ENCODE measurements at regions not wholly inside any gene's neighbourhood (a gene's known extent, or its start where the extent isn't known, plus 50 kb on each side); places are given as distances from the start of the nearest gene placed in this dataset.
A peak's percentile ranks its signal among the peaks of the same experiment; 100 is the strongest.

- no peak for TF ChIP-seq ZBTB49 (CRISPR knock-in tag; IDR thresholded peaks at IDR 0.05; ENCODE audit: borderline replicate concordance)
These were observed 381.0 kb upstream of the ID2 start (continued) for GRCh38 chr2:8300905-8301304.

DNA sequence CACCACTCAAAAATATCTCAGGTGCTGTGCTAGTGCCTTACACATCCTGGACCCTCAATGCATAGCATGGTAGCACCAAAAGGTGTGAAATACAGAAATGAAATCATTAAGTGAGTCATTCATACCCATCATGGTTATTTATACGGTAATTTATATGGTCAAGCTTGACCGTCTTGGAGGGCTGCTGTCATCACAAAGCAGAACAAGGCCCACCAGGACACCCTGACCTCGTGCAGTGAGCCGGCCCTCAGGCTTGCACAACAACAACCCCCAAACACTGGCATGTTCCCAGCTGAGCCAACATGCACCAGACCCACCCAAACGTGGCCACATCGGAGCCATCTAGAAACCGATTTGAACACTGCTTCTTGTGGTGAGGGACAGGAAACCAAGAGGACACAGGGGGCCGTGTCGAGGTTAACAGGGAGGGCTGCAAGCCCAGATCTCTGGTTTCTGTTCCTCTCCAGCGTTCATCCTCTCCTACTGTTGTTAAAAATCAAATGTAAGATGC, 378.5 kb upstream of the ID2 start:
- BruUV-seq (replicated peaks), result no TSS peak
- H4K20me1 ChIP-seq (replicated peaks; ENCODE audit: control insufficient read depth, insufficient read depth, low read length), result no peaks in the 10 kb centered on the region
- no peak overlapping the region for H3K4me2 ChIP-seq (ENCODE audit: insufficient read depth, low read length)
- H2AFZ ChIP-seq (ENCODE audit: low read depth, low read length), result 0 out of 2 replicates have a peak overlapping the region, but pooled peaks have one; percentile 20
- 0 out of 4 replicates have a peak, but pooled peaks of 1 of the 2 experiments have one; percentile 4 for TF ChIP-seq RAD21 (CRISPR knock-in tag; conservative IDR thresholded peaks at IDR 0.05 in 1 of 2, IDR thresholded peaks at IDR 0.05 in 1 of 2)
- no peak for TF ChIP-seq ZNF232 (CRISPR knock-in tag; IDR thresholded peaks at IDR 0.05)
- no peak for TF ChIP-seq STAG1 (CRISPR knock-in tag; IDR thresholded peaks at IDR 0.05; ENCODE audit: borderline replicate concordance)
- peak in 2 of 3 experiments; percentile 20 to 21; a peak in 1 of 6 replicates for TF ChIP-seq CTCF (IDR thresholded peaks at IDR 0.05 in 2 of 3, conservative IDR thresholded peaks at IDR 0.05 in 1 of 3; ENCODE audit: insufficient read depth in 2 of 3, low read depth in 1 of 3, low read length in 3 of 3)
- ATAC-seq (peak; percentile 17; the same call in 1 of the 3 replicates), DNase-seq (ENCODE audit: extremely low read depth in 1 of 4, low spot score in 3 of 4) (no peak), FAIRE-seq (no peak)
- no peaks in the 10 kb centered on the region for H3K27me3 ChIP-seq (ENCODE audit: control insufficient read depth in 2 of 2, insufficient read depth in 2 of 2, low read length in 2 of 2)
- WGBS (ENCODE audit: insufficient coverage, low coverage, missing lambda C conversion rate), result 26% methylated on average over 10 of the region's 10 CpGs
- ChIA-PET POLR2A (no interaction called here), CTCF (ENCODE audit: low intra/inter-chr PET ratio) (no interaction called here)
- no peaks in the 10 kb centered on the region for H3K79me2 ChIP-seq (ENCODE audit: control insufficient read depth, insufficient read depth, low read length)
- H3K9ac ChIP-seq (ENCODE audit: insufficient read depth in 1 of 2, low read depth in 2 of 2, low read length in 2 of 2), result no peak overlapping the region
- H3K36me3 ChIP-seq (ENCODE audit: control insufficient read depth, insufficient read depth, low read length), result no peaks in the 10 kb centered on the region
- peaks cover 3% of the 10 kb centered on the region for H3K9me1 ChIP-seq (ENCODE audit: control insufficient read depth, insufficient read depth, low read length)
- peaks cover 4 to 22% of the 10 kb centered on the region in 2 experiments; a peak in 4 of 5 replicates for H3K4me1 ChIP-seq (replicated peaks in 1 of 2; ENCODE audit: control insufficient read depth in 2 of 2, insufficient read depth in 2 of 2, low read length in 2 of 2)
- in situ Hi-C loops (cut with MboI) (no loop called here), intact Hi-C loops (cut with micrococcal nuclease) (no loop called here)
- no peak overlapping the region for H3K4me3 ChIP-seq
- H3K27ac ChIP-seq (ENCODE audit: extremely low read depth, low read depth, low read length), result no peak overlapping the region
- H3K9me3 ChIP-seq (replicated peaks; ENCODE audit: control insufficient read depth, insufficient read depth, low read depth, low read length), result no peaks in the 10 kb centered on the region

Data from K562 (cell line).